K562 (cell line): ENCODE measurements at regions not wholly inside any gene's neighbourhood (a gene's known extent, or its start where the extent isn't known, plus 50 kb on each side); places are given as distances from the start of the nearest gene placed in this dataset.

Source experiments
- ATAC-seq: fragments of 200-7000 bp; cut with Tn5 transposase; 3 replicates; pipeline ENCODE4 v1.9.1; 2020; ENCODE audit warnings: moderate library complexity
- BruUV-seq: library from RNA; stranded (reverse); fragments of 400-500 nt; replicated peaks from 2 replicates; lab custom pipeline; 2021; lab: Mats Ljungman, UMichigan
- CTCF ChIA-PET: fragments of 300-600 bp; formaldehyde crosslinking; extraction: SDS; loops from one replicate; lab custom pipeline; 2021; ENCODE audit warnings: low intra/inter-chr PET ratio; lab: Yijun Ruan, JAX
- POLR2A ChIA-PET: fragments of 300-600, 350-650 bp; sonication (Branson Sonifier 250); formaldehyde crosslinking; extraction: SDS; loops from one replicate; lab custom pipeline; 2021; ENCODE audit warnings: antibody characterized with exemption, inconsistent platforms; lab: Yijun Ruan, JAX
- DNase-seq, 4 experiments: peaks; one replicate each; pipeline versions ENCODE4 v3.0.0 to v3.0.0-alpha.2; 2011 to 2018; ENCODE audit warnings: low spot score in 3 of 4, mixed read lengths in 3 of 4; ENCODE audit errors: extremely low read depth in 1 of 4
- FAIRE-seq: peaks from 2 replicates; lab custom pipeline; 2011; peaks lifted over from hg19 to GRCh38; lab: Jason Lieb, UNC
- H2AFZ ChIP-seq: 2 replicates; pipeline ENCODE4 v1.6.0; 2011; ENCODE audit warnings: low read depth, low read length, control low read depth, inconsistent platforms
- H3K27ac ChIP-seq: fragments of 200-600 bp; 3 replicates; pipeline ENCODE4 v1.8.0; 2011; ENCODE audit warnings: low read depth, mild to moderate bottlenecking, control low read depth, inconsistent platforms, low read length, moderate library complexity, mixed read lengths; ENCODE audit errors: extremely low read depth
- H3K27me3 ChIP-seq, 2 experiments: fragments of 300-600 bp in 1 of 2; 2 replicates in 1 of 2; 3 replicates in 1 of 2; pipeline versions ENCODE4 v1.6.0 to v1.8.0; 2011; ENCODE audit warnings: inconsistent platforms in 2 of 2, low read length in 2 of 2, mild to moderate bottlenecking in 1 of 2, mixed read lengths in 1 of 2, moderate library complexity in 1 of 2; ENCODE audit not compliant: control insufficient read depth in 2 of 2, insufficient read depth in 2 of 2
- H3K36me3 ChIP-seq: fragments of 300-600 bp; 3 replicates; pipeline ENCODE4 v1.8.0; 2011; ENCODE audit warnings: mild to moderate bottlenecking, low read length, inconsistent platforms; ENCODE audit not compliant: control insufficient read depth, insufficient read depth
- H3K4me1 ChIP-seq, 2 experiments: fragments of 200-600 bp in 1 of 2; replicated peaks in 1 of 2; 2 replicates in 1 of 2; 3 replicates in 1 of 2; pipeline versions ENCODE4 v1.5.1 to v1.8.0; 2011; ENCODE audit warnings: inconsistent platforms in 2 of 2, low read length in 2 of 2, mild to moderate bottlenecking in 1 of 2, mixed read lengths in 1 of 2, moderate library complexity in 1 of 2; ENCODE audit not compliant: control insufficient read depth in 2 of 2, insufficient read depth in 2 of 2
- H3K4me2 ChIP-seq: 2 replicates; pipeline ENCODE4 v1.6.1; 2011; ENCODE audit warnings: low read length, control low read depth, inconsistent platforms, mixed read lengths; ENCODE audit not compliant: insufficient read depth
- H3K4me3 ChIP-seq: fragments of 200-600 bp; sonication (generic), shearing (Covaris generic); 2 replicates; pipeline ENCODE4 v1.5.1; 2016; ENCODE audit warnings: control low read depth, inconsistent platforms
- H3K79me2 ChIP-seq: fragments of 200-600 bp; 3 replicates; pipeline ENCODE4 v1.8.0; 2011; ENCODE audit warnings: low read length, inconsistent platforms; ENCODE audit not compliant: control insufficient read depth, insufficient read depth
- H3K9ac ChIP-seq, 2 experiments: 2 replicates each; pipeline versions ENCODE4 v1.6.0 to v1.6.1; 2011; ENCODE audit warnings: low read depth in 2 of 2, low read length in 2 of 2, control low read depth in 1 of 2, inconsistent platforms in 1 of 2, mild to moderate bottlenecking in 1 of 2, mixed read lengths in 1 of 2; ENCODE audit not compliant: insufficient read depth in 1 of 2
- H3K9me1 ChIP-seq: one replicate; pipeline ENCODE4 v1.6.0; 2011; ENCODE audit warnings: inconsistent platforms, mild to moderate bottlenecking, low read length, moderate library complexity; ENCODE audit not compliant: control insufficient read depth, insufficient read depth
- H3K9me3 ChIP-seq: replicated peaks from 2 replicates; pipeline ENCODE4 v1.5.1; 2011; ENCODE audit warnings: low read depth, low read length, inconsistent platforms; ENCODE audit not compliant: control insufficient read depth, insufficient read depth
- H4K20me1 ChIP-seq: replicated peaks from 2 replicates; pipeline ENCODE4 v1.6.1; 2011; ENCODE audit warnings: low read length, inconsistent platforms, mixed read lengths; ENCODE audit not compliant: control insufficient read depth, insufficient read depth
- C11orf30 ChIP-seq: fragments of 450-650 bp; IDR thresholded peaks from 2 replicates; pipeline ENCODE4 v1.6.1; 2016; ENCODE audit warnings: low read depth, mild to moderate bottlenecking
- KDM1A ChIP-seq, 2 experiments: fragments of 450-650 bp; IDR thresholded peaks; 2 replicates each; pipeline ENCODE4 v1.6.1; 2016; ENCODE audit warnings: mild to moderate bottlenecking in 2 of 2
- MAZ ChIP-seq, 2 experiments: fragments of 450-650 bp in 1 of 2; sonication (generic) in 1 of 2; formaldehyde crosslinking; IDR thresholded peaks in 1 of 2; conservative IDR thresholded peaks in 1 of 2; 2 replicates each; pipeline versions ENCODE4 v1.4.0 to v1.5.0; 2020; ENCODE audit warnings: mild to moderate bottlenecking in 1 of 2, missing genetic modification reagents in 1 of 2
- PREB ChIP-seq: sonication (generic); formaldehyde crosslinking; IDR thresholded peaks from 2 replicates; pipeline ENCODE4 v1.8.1; 2023; ENCODE audit warnings: mild to moderate bottlenecking, missing genetic modification reagents
- TFAM ChIP-seq: fragments of 250-450 bp; sonication (Bioruptor Pico); conservative IDR thresholded peaks from 2 replicates; pipeline ENCODE4 v1.5.0; 2021; ENCODE audit warnings: mild to moderate bottlenecking, moderate library complexity
- THAP7 ChIP-seq: fragments of 250-450 bp; sonication (Bioruptor Pico); IDR thresholded peaks from 2 replicates; pipeline ENCODE4 v1.5.0; 2021
- USF1 ChIP-seq: sonication (generic); formaldehyde crosslinking; IDR thresholded peaks from 2 replicates; pipeline ENCODE4 v1.9.0; 2022; ENCODE audit warnings: mild to moderate bottlenecking, missing genetic modification reagents
- ZBTB9 ChIP-seq: fragments of 450-650 bp; formaldehyde crosslinking; IDR thresholded peaks from 2 replicates; pipeline ENCODE4 v1.4.0; 2020; ENCODE audit warnings: mild to moderate bottlenecking, moderate library complexity
- ZKSCAN1 ChIP-seq: fragments of 150-350 bp; IDR thresholded peaks from 2 replicates; pipeline ENCODE4 v1.6.1; 2016; ENCODE audit warnings: low read depth, low read length
- ZNF23 ChIP-seq: fragments of 250-450 bp; sonication (Bioruptor Pico); IDR thresholded peaks from 2 replicates; pipeline ENCODE4 v1.4.0; 2020; ENCODE audit warnings: mild to moderate bottlenecking
- ZNF436 ChIP-seq: fragments of 250-450, 450-650 bp; sonication (Bioruptor Pico); formaldehyde crosslinking; IDR thresholded peaks from 2 replicates; pipeline ENCODE4 v1.7.0; 2020; ENCODE audit warnings: mild to moderate bottlenecking
- WGBS: fragments of 100-300 bp; shearing (Covaris generic); methylation state at CpG from one replicate; pipeline ENCODE4 v1.1.6; 2016; ENCODE audit warnings: low coverage, mixed read lengths; ENCODE audit not compliant: insufficient coverage; ENCODE audit errors: missing lambda C conversion rate; 5-methylcytosine and 5-hydroxymethylcytosine counted together
- in situ Hi-C: fragments of 300-500 bp; cut with MboI; formaldehyde crosslinking; loops from 4 replicates; pipeline ENCODE4 v1.15.0; 2018; ENCODE audit warnings: inconsistent platforms, mixed read lengths
- intact Hi-C: fragments of 100-400 bp; cut with micrococcal nuclease; formaldehyde crosslinking; loops from 2 replicates; pipeline ENCODE4 v1.14.2; 2022

GRCh38 chr1:56297904-56298303, 281.5 kb downstream of the PLPP3 start (continued):
- TF ChIP-seq PREB (CRISPR knock-in tag), result no peak
- TF ChIP-seq THAP7, result no peak

- no peak for ATAC-seq
- intact Hi-C loops, result no loop called here
- Histone ChIP-seq H3K79me2 (no peaks in the 10 kb centered on the region), H3K36me3 (no peaks in the 10 kb centered on the region), H3K4me2 (no peak overlapping the region), H2AFZ (no peak overlapping the region), H3K9ac (no peak overlapping the region), H3K27me3 (no peaks in the 10 kb centered on the region), H3K9me3 (no peaks in the 10 kb centered on the region), H3K4me1 (no peaks in the 10 kb centered on the region), H3K9me1 (no peaks in the 10 kb centered on the region), H3K4me3 (no peak overlapping the region), H3K27ac (no peak overlapping the region), H4K20me1 (no peaks in the 10 kb centered on the region)
- no peak for DNase-seq
- BruUV-seq, result no TSS peak
- no peak for FAIRE-seq
- ChIA-PET CTCF (no interaction called here), POLR2A (no interaction called here)
- in situ Hi-C loops, result no loop called here
- 0% methylated on average over 2 of the region's 2 CpGs for WGBS
- TF ChIP-seq ZBTB9 (CRISPR knock-in tag), result no peak
- no peak for TF ChIP-seq ZNF436 (CRISPR knock-in tag)
- TF ChIP-seq THAP7, result no peak
- no peak for TF ChIP-seq C11orf30
- no peak for TF ChIP-seq ZKSCAN1
- no peak for TF ChIP-seq ZNF23
- TF ChIP-seq TFAM (CRISPR knock-in tag), result no peak
- no peak for TF ChIP-seq MAZ (CRISPR knock-in tag; conservative IDR thresholded peaks at IDR 0.05 in 1 of 2, IDR thresholded peaks at IDR 0.05 in 1 of 2)
- no peak for TF ChIP-seq KDM1A (IDR thresholded peaks at IDR 0.05)
- no peak for TF ChIP-seq USF1 (CRISPR knock-in tag)
Measured at GRCh38 chr1:56297208-56297607, 282.2 kb downstream of the PLPP3 start.
